ENCODE measurements at regions not wholly inside any gene's neighbourhood (a gene's known extent, or its start where the extent isn't known, plus 50 kb on each side); places are given as distances from the start of the nearest gene placed in this dataset.

GRCh38 chr11:81007046-81007445 lies 1566.2 kb upstream of the TENM4 start:
- H3K4me3 ChIP-seq = no peak overlapping the region
- H3K27ac ChIP-seq = no peak overlapping the region
- no peaks in the 10 kb centered on the region for H3K9me3 ChIP-seq
- H3K27me3 ChIP-seq = no peaks in the 10 kb centered on the region
- intact Hi-C loops (cut with DNase I) = no loop called here
- TF ChIP-seq EP300 (IDR thresholded peaks at IDR 0.05) = no peak
- no peak for TF ChIP-seq POLR2AphosphoS5 (IDR thresholded peaks at IDR 0.05)
- TF ChIP-seq, protein P1, sequence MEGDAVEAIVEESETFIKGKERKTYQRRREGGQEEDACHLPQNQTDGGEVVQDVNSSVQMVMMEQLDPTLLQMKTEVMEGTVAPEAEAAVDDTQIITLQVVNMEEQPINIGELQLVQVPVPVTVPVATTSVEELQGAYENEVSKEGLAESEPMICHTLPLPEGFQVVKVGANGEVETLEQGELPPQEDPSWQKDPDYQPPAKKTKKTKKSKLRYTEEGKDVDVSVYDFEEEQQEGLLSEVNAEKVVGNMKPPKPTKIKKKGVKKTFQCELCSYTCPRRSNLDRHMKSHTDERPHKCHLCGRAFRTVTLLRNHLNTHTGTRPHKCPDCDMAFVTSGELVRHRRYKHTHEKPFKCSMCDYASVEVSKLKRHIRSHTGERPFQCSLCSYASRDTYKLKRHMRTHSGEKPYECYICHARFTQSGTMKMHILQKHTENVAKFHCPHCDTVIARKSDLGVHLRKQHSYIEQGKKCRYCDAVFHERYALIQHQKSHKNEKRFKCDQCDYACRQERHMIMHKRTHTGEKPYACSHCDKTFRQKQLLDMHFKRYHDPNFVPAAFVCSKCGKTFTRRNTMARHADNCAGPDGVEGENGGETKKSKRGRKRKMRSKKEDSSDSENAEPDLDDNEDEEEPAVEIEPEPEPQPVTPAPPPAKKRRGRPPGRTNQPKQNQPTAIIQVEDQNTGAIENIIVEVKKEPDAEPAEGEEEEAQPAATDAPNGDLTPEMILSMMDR (IDR thresholded peaks at IDR 0.05) = no peak
- TF ChIP-seq POLR2A (IDR thresholded peaks at IDR 0.05) = no peak
- 16 to 38% methylated on average over 2 of the region's 2 CpGs for WGBS, 2 donors
- H3K36me3 ChIP-seq = no peaks in the 10 kb centered on the region
- H3K4me1 ChIP-seq = no peaks in the 10 kb centered on the region
- DNase-seq = no peak

- Histone ChIP-seq H3K9me3 (no peaks in the 10 kb centered on the region), H3K27me3 (no peaks in the 10 kb centered on the region), H3K27ac (no peak overlapping the region), H3K36me3 (no peaks in the 10 kb centered on the region), H3K4me3 (no peak overlapping the region), H3K4me1 (no peaks in the 10 kb centered on the region)
- intact Hi-C loops (cut with DNase I) = no loop called here
- no peak for TF ChIP-seq POLR2AphosphoS5 (IDR thresholded peaks at IDR 0.05)
- no peak for TF ChIP-seq POLR2A (IDR thresholded peaks at IDR 0.05)
- TF ChIP-seq EP300 (IDR thresholded peaks at IDR 0.05) = no peak
- TF ChIP-seq, protein P1 (IDR thresholded peaks at IDR 0.05) = no peak
- 48 to 64% methylated on average over 2 of the region's 2 CpGs for WGBS, 2 donors
- DNase-seq = no peak
Observed at GRCh38 chr11:81005595-81005994, 1564.8 kb upstream of the TENM4 start.

DNA sequence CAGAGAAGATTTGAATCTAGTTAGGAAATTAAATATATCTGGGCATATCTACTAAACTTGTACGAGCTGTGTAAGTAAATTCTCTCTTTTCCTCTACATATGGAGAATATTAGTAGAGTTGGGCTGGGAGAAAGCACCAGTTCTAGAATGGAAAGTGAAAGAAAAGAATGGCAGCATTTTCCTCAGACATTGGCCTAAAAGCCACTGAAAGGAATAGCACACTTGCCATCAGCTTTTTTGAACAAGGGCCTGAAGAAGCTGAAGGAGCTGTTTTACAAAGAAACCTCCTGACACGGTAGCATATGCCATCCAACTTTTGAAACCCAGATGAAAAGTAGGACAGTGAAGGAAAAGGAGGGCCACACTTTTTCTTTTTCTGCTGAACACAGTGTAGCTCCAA lies 1563.7 kb upstream of the TENM4 start:
- WGBS, 2 donors = 87 to 93% methylated on average over 2 of the region's 2 CpGs
- Histone ChIP-seq H3K4me1 (no peaks in the 10 kb centered on the region), H3K27ac (no peak overlapping the region), H3K36me3 (no peaks in the 10 kb centered on the region), H3K9me3 (no peaks in the 10 kb centered on the region), H3K4me3 (no peak overlapping the region), H3K27me3 (no peaks in the 10 kb centered on the region)
- intact Hi-C loops (cut with DNase I) = no loop called here
- no peak for DNase-seq
- no peak for TF ChIP-seq EP300 (IDR thresholded peaks at IDR 0.05)
- no peak for TF ChIP-seq POLR2A (IDR thresholded peaks at IDR 0.05)
- TF ChIP-seq POLR2AphosphoS5 (IDR thresholded peaks at IDR 0.05) = no peak
- TF ChIP-seq, protein P1 (IDR thresholded peaks at IDR 0.05) = no peak

GRCh38 chr11:81002374-81002773 lies 1561.5 kb upstream of the TENM4 start:
- Histone ChIP-seq H3K4me1 (no peaks in the 10 kb centered on the region), H3K9me3 (no peaks in the 10 kb centered on the region), H3K36me3 (no peaks in the 10 kb centered on the region), H3K27me3 (no peaks in the 10 kb centered on the region), H3K4me3 (no peak overlapping the region), H3K27ac (no peak overlapping the region)
- intact Hi-C loops (cut with DNase I) = no loop called here
- no peak for DNase-seq
- no peak for TF ChIP-seq EP300 (IDR thresholded peaks at IDR 0.05)
- TF ChIP-seq, protein P1 (IDR thresholded peaks at IDR 0.05) = no peak
- no peak for TF ChIP-seq POLR2AphosphoS5 (IDR thresholded peaks at IDR 0.05)
- no peak for TF ChIP-seq POLR2A (IDR thresholded peaks at IDR 0.05)
- 89 to 91% methylated on average over 4 of the region's 4 CpGs for WGBS, 2 donors

GRCh38 chr11:81000735-81001134 lies 1559.9 kb upstream of the TENM4 start:
- TF ChIP-seq EP300 (IDR thresholded peaks at IDR 0.05) = no peak
- TF ChIP-seq, protein P1 (IDR thresholded peaks at IDR 0.05) = no peak
- no peak for TF ChIP-seq POLR2A (IDR thresholded peaks at IDR 0.05)
- TF ChIP-seq POLR2AphosphoS5 (IDR thresholded peaks at IDR 0.05) = no peak
- Histone ChIP-seq H3K36me3 (no peaks in the 10 kb centered on the region), H3K4me3 (no peak overlapping the region), H3K27me3 (no peaks in the 10 kb centered on the region), H3K27ac (no peak overlapping the region), H3K9me3 (no peaks in the 10 kb centered on the region), H3K4me1 (no peaks in the 10 kb centered on the region)
- intact Hi-C loops (cut with DNase I) = no loop called here
- WGBS, 2 donors = 7 to 54% methylated on average over 1 of the region's 1 CpG
- DNase-seq = no peak

Measured in sigmoid colon (tissue), 6 donors.